GM13977 (cell line): ENCODE measurements at regions not wholly inside any gene's neighbourhood (a gene's known extent, or its start where the extent isn't known, plus 50 kb on each side); places are given as distances from the start of the nearest gene placed in this dataset.

Experiments used
- DNase-seq: peaks from one replicate; pipeline ENCODE4 v3.0.0; 2012; ENCODE audit warnings: low spot score
- in situ Hi-C: fragments of 300-500 bp; cut with MboI; formaldehyde crosslinking; loops from one replicate; pipeline ENCODE4 v1.12.0; 2022; ENCODE audit warnings: low sequenced_read_pairs, low pct_unique_long_range_greater_than_20kb, mixed read lengths, inconsistent platforms; ENCODE audit not compliant: unreplicated experiment
- TF ChIP-seq, protein P1 (sequence below): IDR thresholded peaks from 2 replicates; pipeline ENCODE4 v1.5.1; 2012; ENCODE audit warnings: mild to moderate bottlenecking, control low read depth; ENCODE audit not compliant: insufficient read depth; ENCODE audit errors: extremely low read depth, missing control alignments

DNA sequence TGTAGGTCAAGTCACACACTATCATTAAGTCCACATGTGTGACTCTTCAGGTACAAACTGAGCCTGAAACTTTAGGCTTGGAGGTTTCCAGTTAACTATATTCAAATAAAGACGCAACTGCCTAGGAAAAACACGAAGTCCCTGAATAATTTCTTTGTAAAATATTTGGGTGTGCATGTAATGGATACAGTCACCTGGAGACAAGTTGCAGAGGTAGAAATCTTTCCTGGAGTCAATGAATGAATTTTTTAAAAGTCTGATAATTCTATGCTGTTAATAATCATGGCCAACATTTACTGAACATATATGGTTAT lies 132.7 kb downstream of the MTX3 start:
- in situ Hi-C loops: no loop called here
- TF ChIP-seq, protein P1, sequence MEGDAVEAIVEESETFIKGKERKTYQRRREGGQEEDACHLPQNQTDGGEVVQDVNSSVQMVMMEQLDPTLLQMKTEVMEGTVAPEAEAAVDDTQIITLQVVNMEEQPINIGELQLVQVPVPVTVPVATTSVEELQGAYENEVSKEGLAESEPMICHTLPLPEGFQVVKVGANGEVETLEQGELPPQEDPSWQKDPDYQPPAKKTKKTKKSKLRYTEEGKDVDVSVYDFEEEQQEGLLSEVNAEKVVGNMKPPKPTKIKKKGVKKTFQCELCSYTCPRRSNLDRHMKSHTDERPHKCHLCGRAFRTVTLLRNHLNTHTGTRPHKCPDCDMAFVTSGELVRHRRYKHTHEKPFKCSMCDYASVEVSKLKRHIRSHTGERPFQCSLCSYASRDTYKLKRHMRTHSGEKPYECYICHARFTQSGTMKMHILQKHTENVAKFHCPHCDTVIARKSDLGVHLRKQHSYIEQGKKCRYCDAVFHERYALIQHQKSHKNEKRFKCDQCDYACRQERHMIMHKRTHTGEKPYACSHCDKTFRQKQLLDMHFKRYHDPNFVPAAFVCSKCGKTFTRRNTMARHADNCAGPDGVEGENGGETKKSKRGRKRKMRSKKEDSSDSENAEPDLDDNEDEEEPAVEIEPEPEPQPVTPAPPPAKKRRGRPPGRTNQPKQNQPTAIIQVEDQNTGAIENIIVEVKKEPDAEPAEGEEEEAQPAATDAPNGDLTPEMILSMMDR: no peak
- DNase-seq: no peak

GRCh38 chr5:79857714-79858409 lies 133.2 kb downstream of the MTX3 start:
- TF ChIP-seq, protein P1: peak; percentile 93
- peak; percentile 54 for DNase-seq
- in situ Hi-C loops: no loop called here

DNA sequence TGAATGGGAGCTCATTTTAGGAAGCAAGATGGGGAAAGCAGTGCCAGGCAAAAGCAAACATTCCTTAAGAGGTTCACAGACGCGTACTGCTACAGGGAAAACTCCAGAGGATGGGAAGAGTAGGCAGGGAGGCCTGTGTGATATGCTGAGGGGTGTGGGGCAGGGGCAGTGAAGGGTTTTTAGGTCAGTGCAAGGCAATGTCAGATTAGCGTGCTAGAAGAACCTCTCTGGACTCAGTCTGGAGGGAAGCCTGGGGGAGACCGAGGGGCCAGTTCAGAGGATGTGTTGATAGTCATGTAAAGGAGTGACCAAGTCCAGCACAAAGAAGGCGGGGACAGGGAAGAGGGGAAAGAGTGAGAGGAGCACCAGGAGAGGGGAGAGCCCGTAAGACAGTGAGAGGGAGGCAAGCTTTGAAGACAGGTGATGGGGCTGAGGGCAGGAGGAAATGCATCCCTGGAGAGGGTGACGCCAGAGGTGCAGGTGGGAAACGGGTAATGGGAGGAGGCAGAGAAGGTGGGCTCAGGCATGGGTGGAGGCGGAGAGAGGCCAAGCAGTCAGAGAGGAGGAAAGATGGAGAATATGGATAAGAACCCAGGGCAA lies 134.5 kb downstream of the MTX3 start:
- in situ Hi-C loops: no loop called here
- TF ChIP-seq, protein P1: no peak
- DNase-seq: no peak

GRCh38 chr5:79853676-79854418 lies 137.2 kb downstream of the MTX3 start:
- TF ChIP-seq, protein P1: no peak
- in situ Hi-C loops: no loop called here
- no peak for DNase-seq

DNA sequence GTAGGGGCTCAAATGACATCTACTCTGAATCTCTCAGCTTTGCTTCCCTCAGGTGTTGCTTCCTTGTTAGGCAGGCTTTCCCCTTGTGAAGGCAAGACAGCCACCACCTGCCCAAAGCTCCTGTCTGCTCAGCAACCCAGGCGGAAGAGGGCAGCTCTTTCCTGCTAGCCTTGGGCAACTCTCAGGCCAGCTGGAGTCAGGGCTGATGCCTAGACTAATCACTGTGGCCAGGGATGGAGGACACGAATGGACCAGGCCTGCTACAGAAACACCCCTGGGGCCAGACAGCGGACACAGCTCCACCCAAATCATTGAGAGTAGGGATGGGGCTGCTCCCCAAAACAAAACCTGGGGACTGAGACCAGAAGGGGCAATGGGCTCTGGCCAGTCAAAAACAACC lies 138.0 kb downstream of the MTX3 start:
- TF ChIP-seq, protein P1: no peak
- in situ Hi-C loops: no loop called here
- no peak for DNase-seq

GRCh38 chr5:79851391-79851863 lies 139.6 kb downstream of the MTX3 start:
- TF ChIP-seq, protein P1: no peak
- in situ Hi-C loops: no loop called here
- no peak for DNase-seq
